Heart left ventricle (tissue), 16 donors: ENCODE measurements at regions not wholly inside any gene's neighbourhood (a gene's known extent, or its start where the extent isn't known, plus 50 kb on each side); places are given as distances from the start of the nearest gene placed in this dataset.
A peak's percentile ranks its signal among the peaks of the same experiment; 100 is the strongest.

Source experiments
- ATAC-seq, 4 donors: fragments of 200-7000 bp; cut with Tn5 transposase; one replicate each; pipeline ENCODE4 v1.9.1; 2020 to 2022; ENCODE audit warnings: moderate library complexity in 4 of 4, mild to moderate bottlenecking in 3 of 4, moderate number of reproducible peaks in 1 of 4
- DNase-seq, 5 donors: peaks; one replicate each; pipeline ENCODE4 v3.0.0-alpha.2; 2020
- H3K27ac ChIP-seq, 12 donors: fragments of 200-600 bp; sonication (generic) in 4 of 12; one replicate each; pipeline versions ENCODE4 v1.5.0 to v1.8.0; 2016 to 2022; ENCODE audit warnings: mild to moderate bottlenecking in 2 of 12
- H3K27me3 ChIP-seq, 9 donors: fragments of 200-600 bp; sonication (generic) in 2 of 9; one replicate each; pipeline versions ENCODE4 v1.5.1 to v1.8.0; 2016 to 2022; ENCODE audit warnings: mild to moderate bottlenecking in 3 of 9
- H3K36me3 ChIP-seq, 9 donors: fragments of 200-600 bp; sonication (generic) in 2 of 9; one replicate each; pipeline versions ENCODE4 v1.5.0 to v1.8.0; 2018 to 2022; ENCODE audit warnings: mild to moderate bottlenecking in 2 of 9
- H3K4me1 ChIP-seq, 12 donors: fragments of 200-600 bp; sonication (generic) in 4 of 12; one replicate each; pipeline versions ENCODE4 v1.5.0 to v1.8.0; 2016 to 2022; ENCODE audit warnings: mild to moderate bottlenecking in 3 of 12
- H3K4me3 ChIP-seq, 12 donors: fragments of 200-600 bp; sonication (generic) in 4 of 12; one replicate each; pipeline versions ENCODE4 v1.5.0 to v1.8.0; 2017 to 2022; ENCODE audit warnings: mild to moderate bottlenecking in 9 of 12, moderate library complexity in 4 of 12
- H3K9me3 ChIP-seq, 12 donors: fragments of 200-600 bp; sonication (generic) in 4 of 12; one replicate each; pipeline versions ENCODE4 v1.5.0 to v1.8.0; 2016 to 2022; ENCODE audit warnings: mild to moderate bottlenecking in 1 of 12
- CTCF ChIP-seq, 12 donors: fragments of 200-600 bp; sonication (generic) in 4 of 12; IDR thresholded peaks; one replicate each; pipeline versions ENCODE4 v1.5.0 to v1.8.0; 2018 to 2022; ENCODE audit warnings: antibody characterized with exemption in 12 of 12, mild to moderate bottlenecking in 5 of 12
- POLR2A ChIP-seq, 2 donors: fragments of 450-650 bp; IDR thresholded peaks; one replicate each; pipeline ENCODE4 v1.6.1; 2017; ENCODE audit warnings: antibody characterized with exemption in 2 of 2, mild to moderate bottlenecking in 2 of 2, moderate library complexity in 2 of 2
- WGBS, 4 donors: extraction: QIAGEN DNeasy Blood & Tissue Kit in 2 of 4; methylation state at CpG; one replicate each; pipeline versions ENCODE4 v1.1.5 to v1.1.7; 2013 to 2018; 5-methylcytosine and 5-hydroxymethylcytosine counted together
- intact Hi-C, 10 donors: fragments of 100-400 bp; cut with DNase I; formaldehyde crosslinking; loops; one replicate each; pipeline versions ENCODE4 v1.11.1 to v1.14.2; 2022
- donor health status: ischemic (EF 13 %, LVEDD 7.1; RV severe dilation, severe dysfunction).
- donor health status: healthy with polysubstance abuse.
- donor health status: DM: no; HTN: yes; CAD: no.
- donor health status: DM: no; HTN: no; CAD: no.
- donor health status: ischemic (EF 25% LVEDD 6.9; RV normal size, moderate dysfunction).
- donor health status: ischemic (EF 25% LVEDD 5.7; RV mildly dilated, moderate dysfunction).
- donor health status: healthy.
- donor health status: DM: yes; HTN: yes; CAD: no.
- donor health status: ischemic (EF 35%, LVEDD 5.7; RV mildly dilated, moderate dysfunction).
- donor health status: nonischemic (EF 11% LVEDD 7.7; RV severe dilation, severe dysfunction).
- donor health status: DM: yes; HTN: yes; CAD: no.
- donor health status: PGD.
- donor health status: ischemic (EF 29% LVEDD 5.4; RV normal size, mild dysfunction).
- donor health status: nonischemic (EF 23%, LVEDD 6.1; RV moderate dilation, normal function).

GRCh38 chr14:29444805-29445204 is 482.8 kb downstream of the PRKD1 start:
- H3K4me1 ChIP-seq: no peaks in the 10 kb centered on the region
- no peak overlapping the region for H3K4me3 ChIP-seq
- H3K27me3 ChIP-seq: no peaks in the 10 kb centered on the region
- WGBS, 4 donors: 33 to 55% (median 45%) methylated on average over 1 of the region's 1 CpG
- H3K27ac ChIP-seq: no peak overlapping the region
- no peaks in the 10 kb centered on the region for H3K36me3 ChIP-seq
- intact Hi-C loops: no loop called here
- ATAC-seq (peak in 1 of 4 donors; percentile 34), DNase-seq (no peak)
- no peaks in the 10 kb centered on the region for H3K9me3 ChIP-seq
- TF ChIP-seq POLR2A (IDR thresholded peaks at IDR 0.05): no peak
- TF ChIP-seq CTCF (IDR thresholded peaks at IDR 0.05): no peak

GRCh38 chr14:29446971-29447370 is 480.7 kb downstream of the PRKD1 start:
- H3K36me3 ChIP-seq: no peaks in the 10 kb centered on the region
- H3K27me3 ChIP-seq: no peaks in the 10 kb centered on the region
- no peaks in the 10 kb centered on the region for H3K9me3 ChIP-seq
- intact Hi-C loops: no loop called here
- ATAC-seq: no peak
- TF ChIP-seq CTCF (IDR thresholded peaks at IDR 0.05) (no peak), POLR2A (IDR thresholded peaks at IDR 0.05) (no peak)
- H3K4me3 ChIP-seq: no peak overlapping the region
- no peak overlapping the region for H3K27ac ChIP-seq
- WGBS, 4 donors: 51 to 62% (median 58%) methylated on average over 5 of the region's 5 CpGs
- DNase-seq: no peak
- H3K4me1 ChIP-seq: no peaks in the 10 kb centered on the region

GRCh38 chr14:29451941-29452340 is 475.7 kb downstream of the PRKD1 start:
- no peaks in the 10 kb centered on the region for H3K9me3 ChIP-seq
- ATAC-seq: no peak
- 77 to 80% (median 79%) methylated on average over 2 of the region's 2 CpGs for WGBS, 4 donors
- DNase-seq: no peak
- H3K4me1 ChIP-seq: no peaks in the 10 kb centered on the region
- H3K36me3 ChIP-seq: no peaks in the 10 kb centered on the region
- no peak overlapping the region for H3K27ac ChIP-seq
- intact Hi-C loops: no loop called here
- no peaks in the 10 kb centered on the region for H3K27me3 ChIP-seq
- H3K4me3 ChIP-seq: no peak overlapping the region
- TF ChIP-seq POLR2A (IDR thresholded peaks at IDR 0.05) (no peak), CTCF (IDR thresholded peaks at IDR 0.05) (no peak)

GRCh38 chr14:29453045-29453444 is 474.6 kb downstream of the PRKD1 start:
- DNase-seq (no peak), ATAC-seq (no peak)

More at GRCh38 chr14:29453045-29453444, 474.6 kb downstream of the PRKD1 start:
- Histone ChIP-seq H3K36me3 (no peaks in the 10 kb centered on the region), H3K9me3 (no peaks in the 10 kb centered on the region), H3K27ac (no peak overlapping the region), H3K27me3 (no peaks in the 10 kb centered on the region), H3K4me1 (no peaks in the 10 kb centered on the region), H3K4me3 (no peak overlapping the region)
- TF ChIP-seq POLR2A (IDR thresholded peaks at IDR 0.05) (no peak), CTCF (IDR thresholded peaks at IDR 0.05) (no peak)
- intact Hi-C loops: no loop called here
